ENCODE measurements at regions not wholly inside any gene's neighbourhood (a gene's known extent, or its start where the extent isn't known, plus 50 kb on each side); places are given as distances from the start of the nearest gene placed in this dataset.

DNA sequence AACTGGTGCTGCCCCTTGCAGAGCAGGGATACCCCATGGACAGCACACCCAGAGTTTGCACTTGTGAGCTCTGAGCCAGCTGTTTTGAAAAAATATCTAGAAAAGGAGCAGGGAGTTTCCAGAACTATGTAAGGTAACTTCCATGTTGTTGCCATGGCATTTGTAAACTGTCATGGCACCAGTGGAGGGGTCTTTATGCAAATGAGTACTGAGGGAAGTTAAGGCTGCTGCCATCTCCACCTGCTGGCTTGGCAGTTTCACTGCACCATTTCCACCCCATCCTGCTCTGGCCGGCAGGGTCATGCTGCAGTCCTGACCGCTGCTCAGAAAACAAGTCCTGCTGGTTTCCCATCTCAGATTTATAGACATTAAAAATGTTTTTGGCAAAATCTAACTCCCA is 52.3 kb upstream of the SNTG2 start:
- DNase-seq (ENCODE audit: low read depth in 2 of 2) = no peak

DNA sequence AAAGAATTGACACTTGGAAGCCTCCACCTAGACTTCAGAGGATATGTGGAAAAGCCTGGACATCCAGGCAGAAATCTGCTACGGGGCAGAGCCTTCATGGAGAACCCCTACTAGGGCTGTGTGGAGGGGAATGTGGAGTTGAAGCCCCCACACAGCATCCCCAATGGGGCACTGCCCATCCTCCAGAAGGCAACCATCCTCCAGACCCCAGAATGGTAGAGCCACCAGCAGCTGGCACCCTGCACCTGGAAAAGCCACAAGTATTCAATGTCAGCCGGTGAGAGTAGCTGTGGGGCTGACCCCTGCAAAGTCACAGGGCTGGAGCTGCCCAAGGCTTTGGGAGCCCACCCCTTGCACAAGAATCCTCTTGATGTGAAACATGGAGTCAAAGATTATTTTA is 53.6 kb upstream of the SNTG2 start:
- DNase-seq (ENCODE audit: low read depth in 2 of 2) = no peak

DNA sequence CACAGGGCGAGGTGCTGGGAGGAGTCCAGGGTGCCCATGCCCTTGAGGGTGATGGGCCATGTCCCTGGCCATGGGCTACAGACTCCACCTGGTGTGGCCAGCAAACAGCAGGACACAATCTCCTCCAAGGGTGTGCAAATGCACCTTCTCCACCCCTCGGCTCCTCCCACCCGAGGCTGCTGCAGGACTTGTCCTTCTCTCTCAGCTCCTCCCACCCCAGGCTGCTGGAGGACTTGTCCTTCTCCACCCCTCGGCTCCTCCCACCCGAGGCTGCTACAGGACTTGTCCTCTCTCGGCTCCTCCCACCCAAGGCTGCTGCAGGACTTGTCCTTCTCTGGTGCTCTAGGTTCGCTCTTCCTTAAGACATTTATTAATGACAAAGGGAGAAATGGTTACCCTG is 57.3 kb upstream of the SNTG2 start:
- no peak for DNase-seq (ENCODE audit: low read depth in 2 of 2)

DNA sequence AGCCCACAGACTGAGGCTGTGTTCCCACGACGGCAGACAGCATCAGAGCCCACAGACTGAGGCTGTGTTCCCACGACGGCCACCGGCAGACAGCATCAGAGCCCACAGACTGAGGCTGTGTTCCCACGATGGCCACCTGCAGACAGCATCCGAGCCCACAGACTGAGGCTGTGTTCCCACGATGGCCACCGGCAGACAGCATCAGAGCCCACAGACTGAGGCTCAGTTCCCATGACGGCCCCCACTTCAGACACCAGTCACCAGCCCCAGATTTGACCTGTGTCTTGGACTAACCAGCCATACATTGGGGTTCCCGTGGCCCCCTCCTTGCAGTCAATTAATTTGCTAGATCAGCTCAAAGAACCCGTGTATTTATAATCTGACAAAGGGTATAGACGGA is 57.8 kb upstream of the SNTG2 start:
- DNase-seq (ENCODE audit: low read depth in 2 of 2) = no peak

DNA sequence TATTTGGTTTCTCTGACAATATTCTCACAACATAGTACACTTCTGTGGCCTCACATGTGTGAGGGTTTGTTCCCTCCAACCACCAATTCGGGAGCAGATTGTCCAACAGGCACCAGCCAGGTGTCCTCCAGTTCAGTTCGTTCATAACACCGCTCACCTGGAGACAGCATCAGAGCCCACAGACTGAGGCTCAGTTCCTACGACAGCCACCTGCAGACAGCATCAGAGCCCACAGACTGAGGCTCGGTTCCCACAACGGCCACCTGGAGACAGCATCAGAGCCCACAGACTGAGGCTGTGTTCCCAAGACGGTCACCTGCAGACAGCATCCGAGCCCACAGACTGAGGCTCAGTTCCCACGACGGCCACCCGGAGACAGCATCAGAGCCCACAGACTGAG is 58.2 kb upstream of the SNTG2 start:
- no peak for DNase-seq (ENCODE audit: low read depth in 2 of 2)

DNA sequence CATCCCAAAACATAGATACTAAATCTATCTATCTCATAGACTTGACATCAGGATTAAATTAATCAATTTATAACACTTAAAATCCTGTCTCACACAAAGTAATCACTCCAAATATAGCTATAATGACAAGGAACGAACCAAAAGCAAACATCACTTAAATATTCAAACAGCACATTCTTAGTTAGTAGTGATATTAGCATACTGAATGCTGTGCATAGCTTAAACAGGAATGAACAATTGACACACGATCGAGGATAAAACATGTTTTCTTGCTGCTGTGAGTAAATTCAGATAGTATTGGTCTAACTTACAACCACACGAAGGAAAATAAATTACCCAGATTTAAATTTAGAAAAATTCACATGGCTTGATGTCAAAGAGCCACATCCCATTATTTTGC is 58.9 kb upstream of the SNTG2 start:
- DNase-seq (ENCODE audit: low read depth in 2 of 2) = no peak

DNA sequence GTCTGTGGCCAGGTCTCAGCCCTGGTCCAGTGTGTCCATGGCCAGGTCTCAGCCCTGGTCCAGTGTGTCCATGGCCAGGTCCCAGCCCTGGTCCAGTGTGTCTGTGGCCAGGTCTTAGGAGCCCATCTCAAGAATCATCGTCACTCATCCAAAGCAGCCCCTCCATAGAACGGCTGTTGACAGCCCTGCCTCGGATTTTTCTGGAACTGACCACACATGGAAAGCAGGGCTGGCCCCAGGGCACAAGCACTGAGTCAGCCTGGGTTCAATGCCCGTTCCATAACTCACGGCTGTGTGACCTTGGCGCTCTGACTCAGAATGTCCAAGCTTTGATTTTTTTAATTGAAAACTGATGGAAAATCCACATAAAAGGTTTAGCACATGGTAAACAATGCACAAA is 59.9 kb upstream of the SNTG2 start:
- no peak for DNase-seq (ENCODE audit: low read depth in 2 of 2)

DNA sequence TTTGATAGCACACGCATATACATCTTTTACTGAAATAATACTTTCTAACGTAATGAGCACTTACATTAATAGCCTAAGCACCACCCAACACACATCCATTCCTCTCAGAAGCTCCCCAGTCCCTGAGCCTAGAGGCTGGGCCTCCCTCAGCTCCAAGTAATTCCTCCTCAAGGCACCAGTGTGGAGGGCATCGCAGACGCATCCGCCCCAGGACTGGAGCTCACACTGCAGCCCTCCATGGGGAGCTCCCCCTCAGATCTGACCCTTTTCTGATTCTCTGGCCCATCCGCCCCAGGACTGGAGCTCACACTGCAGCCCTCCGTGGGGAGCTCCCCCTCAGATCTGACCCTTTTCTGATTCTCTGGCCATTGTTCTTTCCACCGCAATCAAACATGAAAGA is 60.4 kb upstream of the SNTG2 start:
- DNase-seq (ENCODE audit: low read depth in 2 of 2) = no peak

DNA sequence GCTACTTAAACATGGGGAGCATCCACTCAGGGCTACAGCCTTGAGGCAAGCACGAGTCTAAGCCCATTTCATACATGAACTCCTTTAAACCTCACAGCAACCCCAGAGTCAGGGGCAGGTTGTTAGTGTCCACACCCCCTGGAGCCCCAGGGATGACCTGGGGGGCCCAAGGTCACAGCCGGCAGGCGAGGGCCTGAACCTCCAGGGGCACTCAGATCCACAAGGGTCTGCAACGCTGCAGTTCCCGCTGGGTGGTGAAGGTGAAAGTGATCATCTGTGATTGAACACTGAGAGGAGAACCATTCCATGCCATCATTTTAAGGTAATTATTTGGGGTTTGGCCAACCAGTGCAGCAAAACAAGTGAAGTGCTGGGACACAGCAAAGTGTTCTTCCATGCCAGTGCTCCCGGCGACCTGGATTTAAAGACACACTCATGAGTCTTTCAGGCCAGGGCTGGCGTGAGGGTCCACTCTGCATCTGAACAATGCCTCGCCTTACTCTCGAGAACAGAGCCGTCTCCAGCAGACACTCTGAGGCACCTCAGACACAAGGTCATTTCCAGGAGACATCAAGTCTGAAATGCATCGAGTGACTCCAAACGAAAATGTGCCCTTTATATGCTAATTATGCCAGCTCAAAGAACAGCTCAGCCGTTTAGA is 61.6 kb upstream of the SNTG2 start:
- no peak for DNase-seq (ENCODE audit: low read depth in 2 of 2)

DNA sequence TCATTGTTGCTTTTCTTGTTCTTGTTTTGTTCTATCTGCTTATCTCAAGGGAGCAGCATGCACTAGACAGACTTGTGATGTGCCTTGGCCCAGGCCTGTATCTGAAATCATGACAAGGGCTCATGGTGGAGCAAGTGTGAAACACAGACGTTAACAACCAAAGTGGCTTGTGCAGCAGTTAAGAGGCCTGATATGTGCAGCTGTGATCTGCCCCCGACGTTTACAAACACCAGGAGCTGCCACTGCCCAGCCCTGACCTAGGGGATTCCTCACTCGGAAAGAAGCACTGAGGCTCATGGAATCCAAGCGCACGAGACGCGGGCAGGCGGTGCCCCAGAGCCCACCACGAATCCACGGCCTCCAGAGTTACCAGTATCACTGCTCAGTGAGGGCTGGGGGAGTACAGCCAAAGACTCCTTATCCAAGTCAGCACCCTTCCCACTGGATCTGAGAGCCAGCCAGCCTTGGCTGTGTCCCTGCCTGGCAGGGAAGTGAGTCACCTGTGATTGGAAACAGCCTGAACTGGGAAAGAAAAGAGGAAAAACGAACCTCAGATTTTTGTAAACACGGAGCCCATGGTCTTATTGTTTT is 62.3 kb upstream of the SNTG2 start:
- no peak for DNase-seq (ENCODE audit: low read depth in 2 of 2)

DNA sequence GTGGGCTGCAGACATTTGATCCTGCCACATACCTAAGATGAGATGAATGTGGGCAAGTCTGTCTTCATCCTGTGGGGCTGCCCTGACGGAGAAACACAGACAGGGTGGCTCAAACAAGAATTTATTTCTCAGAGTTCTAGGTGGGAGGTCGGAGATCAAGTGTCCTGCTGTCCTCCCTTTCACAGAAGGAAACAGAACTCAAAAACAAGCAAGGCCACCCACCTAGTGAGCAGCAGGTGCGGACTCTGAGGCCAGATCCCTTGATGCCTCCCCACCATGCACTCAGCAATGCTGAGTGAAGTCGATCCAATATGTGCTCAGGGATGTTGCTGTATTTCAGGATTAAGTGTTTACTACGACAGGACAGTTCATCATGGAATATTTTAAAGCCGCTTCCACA is 63.0 kb upstream of the SNTG2 start:
- no peak for DNase-seq (ENCODE audit: low read depth in 2 of 2)

DNA sequence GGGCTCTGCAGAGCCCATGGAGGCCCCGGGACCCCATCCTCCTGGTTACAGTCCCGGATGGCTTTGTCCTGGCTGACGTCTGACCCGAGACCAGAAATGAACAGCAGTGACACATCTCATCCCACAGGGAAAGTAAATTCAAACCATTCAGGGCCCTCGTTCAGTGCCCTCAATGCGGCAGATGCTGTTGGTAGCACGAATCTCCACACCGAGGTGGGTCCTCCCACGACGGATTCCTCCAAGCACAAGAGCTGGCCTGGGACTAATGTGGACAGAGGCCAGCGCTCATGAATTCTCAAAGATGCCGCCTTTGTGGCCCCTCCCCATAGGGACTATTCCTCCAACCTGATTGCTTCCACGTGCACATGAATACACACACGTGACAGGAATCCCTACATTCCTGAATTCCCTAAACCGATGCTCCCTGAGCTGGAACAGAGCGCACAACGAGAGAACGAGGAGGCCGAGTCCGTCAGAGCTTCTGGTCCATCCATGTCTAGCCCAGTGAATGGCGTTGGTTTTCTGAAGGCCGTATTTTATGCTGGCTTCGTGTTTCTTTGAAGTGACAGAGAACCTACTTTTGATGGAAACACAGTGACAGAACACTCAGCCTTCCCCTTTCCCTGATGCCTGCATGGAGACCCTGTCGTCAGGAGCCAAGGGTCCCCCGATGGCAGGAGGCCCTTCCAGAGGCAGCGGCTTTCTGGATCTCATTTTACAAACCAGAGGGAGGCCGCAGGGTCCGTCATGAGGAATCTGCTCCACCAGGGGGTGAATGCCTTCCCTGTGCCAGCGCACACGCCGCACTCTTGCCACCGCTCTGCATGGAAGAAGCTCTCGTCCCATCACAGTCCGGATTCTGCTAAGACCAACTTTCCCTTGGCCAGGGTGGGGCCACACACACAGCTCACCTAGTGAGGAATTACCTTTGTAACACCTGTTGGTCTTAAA is 64.3 kb upstream of the SNTG2 start:
- no peak for DNase-seq (ENCODE audit: low read depth in 2 of 2)

DNA sequence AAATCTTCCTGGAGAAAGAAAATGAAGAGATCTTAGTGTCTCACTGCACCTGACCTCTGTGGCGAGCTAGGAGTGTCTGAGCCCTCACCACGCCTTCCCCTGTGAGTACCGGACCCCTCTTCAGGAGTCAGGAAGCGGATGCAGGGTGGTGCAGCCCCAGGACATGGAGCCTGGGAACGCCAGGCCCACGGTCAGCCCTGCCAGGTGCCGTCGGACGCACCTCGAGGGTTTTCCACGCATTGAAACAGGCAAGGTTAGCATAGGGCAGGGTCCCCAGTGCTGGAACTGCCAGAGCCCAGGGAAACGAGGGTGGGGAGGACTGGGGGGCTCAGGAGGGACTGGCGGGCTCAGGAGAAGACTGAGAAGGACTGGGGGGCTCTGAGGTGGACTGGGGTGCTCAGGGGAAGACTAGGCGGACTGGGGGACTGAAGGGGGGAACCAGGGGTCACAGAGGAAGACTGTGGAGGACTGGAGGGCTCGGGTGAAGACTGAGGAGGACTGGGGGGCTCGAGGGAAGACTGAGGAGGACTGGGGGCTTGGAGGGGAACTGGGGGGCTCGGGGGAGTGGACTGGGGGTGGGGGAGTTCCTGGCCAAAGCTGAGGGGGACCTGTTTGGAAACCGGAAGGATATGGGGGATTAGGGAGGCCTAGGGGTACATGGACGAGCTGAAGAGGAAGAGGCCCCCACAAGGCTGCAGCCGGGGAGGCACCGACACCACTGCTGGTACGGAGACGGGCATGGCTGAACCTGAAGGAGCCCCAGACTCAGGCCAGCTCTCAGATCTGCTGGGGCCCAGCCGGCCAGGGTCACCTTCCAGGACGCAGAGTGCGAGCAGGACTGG is 65.2 kb upstream of the SNTG2 start:
- DNase-seq (ENCODE audit: low read depth in 2 of 2) = no peak

DNA sequence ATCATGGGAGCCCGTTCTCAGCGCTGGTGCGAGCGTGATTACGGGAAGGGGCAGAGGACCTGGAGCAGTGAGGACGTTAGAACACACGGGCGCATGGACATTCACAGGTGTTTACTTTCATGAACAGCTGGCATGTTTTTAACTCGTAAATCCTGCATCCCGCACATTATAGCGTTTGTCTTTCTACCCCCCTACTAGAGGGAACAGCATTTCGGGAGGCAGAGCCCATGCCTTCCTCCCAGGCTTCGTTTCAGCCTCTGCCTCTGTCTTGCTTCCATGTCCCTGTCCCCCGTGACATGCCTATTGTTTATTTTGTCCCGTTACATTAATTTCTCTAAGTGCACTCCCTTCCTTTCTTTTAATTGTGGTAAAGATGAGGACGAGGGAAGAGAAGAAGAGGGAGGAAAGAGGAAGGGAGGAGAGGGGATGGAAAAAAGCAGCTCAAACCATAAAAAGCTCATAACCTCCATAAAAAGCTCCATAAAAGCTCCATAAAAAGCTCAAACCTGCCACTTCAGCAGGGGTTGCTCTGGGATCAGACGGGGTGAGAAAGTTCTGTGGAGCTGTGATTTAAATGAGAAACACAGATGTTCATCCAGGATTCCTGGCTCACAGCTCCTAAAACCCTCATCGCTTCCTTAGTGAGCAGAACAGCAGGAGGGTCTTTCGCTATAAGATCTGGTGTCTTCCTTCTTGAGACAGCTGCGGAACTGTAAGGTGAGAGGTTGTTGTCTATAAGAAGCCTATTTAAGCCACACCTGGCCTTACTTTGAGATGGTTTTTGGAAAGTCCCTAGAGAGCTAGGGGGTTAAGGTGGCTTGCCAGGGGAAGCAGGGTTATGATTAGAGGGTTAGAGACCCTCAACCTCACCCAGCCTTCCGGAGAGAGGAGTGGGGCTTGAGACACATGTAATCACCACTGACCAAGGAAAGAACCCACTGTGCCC is 66.6 kb upstream of the SNTG2 start:
- no peak for DNase-seq (ENCODE audit: low read depth in 2 of 2)

DNA sequence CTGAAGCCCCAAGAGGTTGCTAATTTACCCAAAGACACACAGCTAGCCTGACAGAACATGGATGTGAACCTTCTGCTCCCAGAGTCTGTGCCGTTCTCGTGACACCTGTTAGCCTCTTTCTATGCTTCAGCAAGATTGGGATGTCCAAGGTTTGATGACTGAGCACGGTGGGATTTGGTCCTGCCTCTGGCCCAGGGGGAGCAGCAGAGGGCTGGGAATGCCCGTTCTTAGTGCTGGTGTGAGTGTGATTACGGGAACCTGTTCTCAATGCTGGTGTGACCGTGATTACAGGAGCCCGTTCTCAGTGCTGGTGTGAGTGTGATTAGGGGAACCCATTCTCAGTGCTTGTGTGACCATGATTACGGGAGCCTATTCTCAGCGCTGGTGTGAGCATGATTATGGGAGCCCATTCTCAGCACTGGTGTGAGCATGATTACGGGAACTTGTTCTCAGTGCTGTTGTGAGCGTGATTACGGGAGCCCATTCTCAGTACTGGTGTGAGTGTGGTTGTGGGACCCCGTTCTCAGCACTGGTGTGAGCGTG is 67.3 kb upstream of the SNTG2 start:
- no peak for DNase-seq (ENCODE audit: low read depth in 2 of 2)

DNA sequence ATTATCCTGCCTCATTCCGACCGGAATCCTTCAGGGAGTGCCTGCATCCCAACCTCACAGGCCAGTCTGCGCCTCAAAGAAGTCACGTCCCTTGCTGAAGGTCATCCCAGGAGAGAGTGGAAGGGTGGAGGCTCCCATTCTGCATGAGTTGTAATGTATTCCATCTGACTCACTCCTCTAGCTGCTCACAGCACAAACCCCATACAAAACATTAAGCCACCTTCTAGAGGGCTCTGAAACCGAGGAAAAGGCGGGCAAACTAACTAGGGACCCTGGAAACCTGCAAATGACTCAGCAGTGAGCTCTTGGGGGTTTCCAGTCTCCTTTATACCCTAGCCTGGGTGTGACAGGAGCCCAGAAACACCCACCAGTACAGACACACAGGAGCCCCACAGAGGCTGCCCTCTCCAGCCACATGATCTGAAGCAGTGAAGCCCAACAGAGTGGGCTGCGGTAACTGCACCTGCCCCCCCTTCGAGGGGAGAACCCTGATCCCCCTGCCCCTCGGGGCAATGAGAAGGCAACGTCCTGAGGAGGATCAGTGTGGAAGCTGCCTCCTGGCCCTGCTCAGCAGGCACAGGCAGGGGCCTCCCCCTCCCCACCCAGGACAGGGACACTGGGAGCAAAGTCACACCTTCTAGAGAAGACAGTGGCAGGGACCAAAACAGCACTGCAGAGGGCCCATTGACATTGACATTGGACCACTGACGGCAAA is 69.3 kb upstream of the SNTG2 start:
- no peak for DNase-seq (ENCODE audit: low read depth in 2 of 2)

DNA sequence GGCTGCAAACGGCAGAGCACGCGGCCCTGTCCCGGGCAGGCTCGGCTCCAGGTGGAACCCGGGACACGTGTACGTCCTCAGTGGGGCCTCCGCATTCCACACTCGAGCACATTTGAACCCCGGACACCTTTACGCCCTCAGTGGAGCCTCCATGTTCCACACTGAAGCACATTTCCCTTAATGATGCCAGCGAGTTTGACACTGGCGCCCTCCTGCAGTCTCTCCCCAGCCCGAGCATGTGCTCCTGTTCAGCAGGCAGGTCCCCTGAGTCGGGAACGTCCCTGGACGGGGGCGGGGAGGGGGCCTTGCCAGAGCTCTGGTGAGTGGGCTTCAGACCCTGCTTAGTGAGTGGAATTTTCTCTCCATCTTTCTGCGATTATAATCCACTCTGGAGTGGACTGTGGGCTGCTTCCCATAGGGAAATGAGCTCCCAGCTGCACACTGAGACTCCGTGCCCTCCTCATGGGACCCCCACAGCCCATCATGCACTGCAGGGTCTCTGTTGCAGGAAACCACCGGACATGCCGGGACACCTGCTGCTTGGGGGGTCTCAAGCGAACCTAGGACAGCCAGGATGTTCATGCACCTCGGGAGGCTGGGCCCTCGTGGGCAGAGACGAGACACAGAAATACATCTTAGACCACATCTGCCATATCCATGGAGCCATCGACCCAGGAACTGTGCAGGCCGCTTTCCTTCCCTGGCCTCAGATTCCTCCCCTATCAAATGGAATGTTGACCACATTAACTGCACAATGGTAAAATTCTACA is 70.3 kb upstream of the SNTG2 start:
- no peak for DNase-seq (ENCODE audit: low read depth in 2 of 2)

DNA sequence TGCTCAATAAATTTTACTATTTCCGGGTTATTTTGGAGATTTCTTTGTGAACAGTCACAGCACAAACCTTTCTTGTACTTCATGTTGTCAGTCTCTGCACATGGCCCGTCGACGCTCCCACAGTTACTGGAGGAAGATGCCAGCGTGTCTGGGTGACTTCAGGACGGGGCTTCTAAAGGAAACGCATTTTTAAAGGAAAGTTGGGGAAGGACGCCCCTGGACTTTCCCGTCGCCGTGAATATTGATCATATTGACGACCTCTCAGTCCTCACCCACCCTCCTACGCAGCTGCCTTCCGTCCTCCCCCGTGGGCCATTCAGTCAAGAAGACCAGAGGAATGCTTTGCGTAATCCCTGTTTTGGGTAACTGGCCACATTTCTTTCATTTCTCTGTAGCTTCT is 71.1 kb upstream of the SNTG2 start:
- no peak for DNase-seq (ENCODE audit: low read depth in 2 of 2)

DNA sequence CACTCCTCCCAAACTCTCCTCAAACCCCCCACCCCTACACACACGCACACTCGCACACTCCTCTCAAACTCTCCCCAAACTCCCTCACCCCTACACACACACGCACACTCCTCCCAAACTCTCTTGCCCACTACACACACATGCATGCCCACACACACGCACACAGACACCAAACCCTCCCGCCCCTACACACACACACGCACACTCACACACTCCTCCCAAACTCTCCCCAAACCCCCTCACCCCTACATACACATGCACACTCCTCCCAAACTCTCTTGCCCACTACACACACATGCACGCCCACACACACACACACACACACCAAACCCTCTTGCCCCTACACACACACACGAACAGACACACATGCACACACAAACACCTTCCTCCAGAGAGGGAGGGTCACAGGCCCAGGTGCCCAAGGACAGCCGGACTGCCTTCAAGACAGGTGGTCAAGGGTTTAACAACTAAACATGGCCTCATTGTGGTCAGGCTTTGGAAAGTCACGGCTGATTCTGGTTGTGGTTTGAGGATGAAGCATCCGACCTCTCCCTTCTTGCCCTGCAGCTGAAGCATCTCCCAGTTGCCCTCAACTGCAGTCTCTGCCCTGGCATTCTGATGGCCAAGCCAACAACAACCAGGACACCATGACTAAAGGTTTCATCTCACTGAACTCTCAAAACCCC is 72.3 kb upstream of the SNTG2 start:
- no peak for DNase-seq (ENCODE audit: low read depth in 2 of 2)
